ENCODE measurements at regions not wholly inside any gene's neighbourhood (a gene's known extent, or its start where the extent isn't known, plus 50 kb on each side); places are given as distances from the start of the nearest gene placed in this dataset.

DNA sequence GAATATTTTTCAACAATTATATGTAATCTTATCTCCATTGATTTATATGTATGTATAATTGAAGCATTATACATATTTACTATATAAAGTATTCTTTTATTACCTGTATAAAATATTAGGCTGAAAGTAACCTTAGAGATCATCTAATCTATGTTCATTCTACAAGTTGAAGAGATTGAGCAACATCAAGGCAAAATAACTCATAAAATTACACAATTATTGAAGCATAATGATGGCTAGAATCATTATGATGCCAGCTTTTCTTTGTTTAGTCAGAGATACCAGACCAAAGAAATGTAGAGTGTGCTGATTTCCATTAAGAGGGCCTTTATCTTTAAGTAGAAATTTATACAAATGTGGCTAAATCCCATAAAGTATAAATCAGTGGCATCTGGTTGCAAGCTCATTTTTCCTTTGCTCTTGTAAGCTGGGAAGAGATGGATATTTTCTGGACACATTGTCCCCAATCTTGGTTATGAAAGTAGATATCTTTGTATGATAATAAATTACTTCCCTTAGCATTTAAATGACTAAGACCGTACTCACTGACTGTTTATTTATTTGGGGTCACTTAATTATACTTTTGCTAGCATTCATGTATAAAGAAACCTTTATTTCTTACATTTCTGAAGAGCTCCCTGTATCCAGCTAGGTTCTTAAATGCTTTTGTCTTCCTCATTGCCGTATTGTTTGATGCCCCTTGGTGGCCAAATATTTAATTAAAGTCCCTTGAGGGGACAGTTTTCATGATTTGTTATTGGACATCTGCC lies 339.8 kb downstream of the PCDH7 start:
- H3K27me3 ChIP-seq = no peaks in the 10 kb centered on the region
- H3K9me3 ChIP-seq = no peaks in the 10 kb centered on the region
- WGBS, 2 donors = 38 to 50% methylated on average over 2 of the region's 2 CpGs
- no peaks in the 10 kb centered on the region for H3K36me3 ChIP-seq
- no peak overlapping the region for H3K27ac ChIP-seq
- TF ChIP-seq, protein P1, sequence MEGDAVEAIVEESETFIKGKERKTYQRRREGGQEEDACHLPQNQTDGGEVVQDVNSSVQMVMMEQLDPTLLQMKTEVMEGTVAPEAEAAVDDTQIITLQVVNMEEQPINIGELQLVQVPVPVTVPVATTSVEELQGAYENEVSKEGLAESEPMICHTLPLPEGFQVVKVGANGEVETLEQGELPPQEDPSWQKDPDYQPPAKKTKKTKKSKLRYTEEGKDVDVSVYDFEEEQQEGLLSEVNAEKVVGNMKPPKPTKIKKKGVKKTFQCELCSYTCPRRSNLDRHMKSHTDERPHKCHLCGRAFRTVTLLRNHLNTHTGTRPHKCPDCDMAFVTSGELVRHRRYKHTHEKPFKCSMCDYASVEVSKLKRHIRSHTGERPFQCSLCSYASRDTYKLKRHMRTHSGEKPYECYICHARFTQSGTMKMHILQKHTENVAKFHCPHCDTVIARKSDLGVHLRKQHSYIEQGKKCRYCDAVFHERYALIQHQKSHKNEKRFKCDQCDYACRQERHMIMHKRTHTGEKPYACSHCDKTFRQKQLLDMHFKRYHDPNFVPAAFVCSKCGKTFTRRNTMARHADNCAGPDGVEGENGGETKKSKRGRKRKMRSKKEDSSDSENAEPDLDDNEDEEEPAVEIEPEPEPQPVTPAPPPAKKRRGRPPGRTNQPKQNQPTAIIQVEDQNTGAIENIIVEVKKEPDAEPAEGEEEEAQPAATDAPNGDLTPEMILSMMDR (IDR thresholded peaks at IDR 0.05) = no peak
- TF ChIP-seq EP300 (IDR thresholded peaks at IDR 0.05) (no peak), POLR2A (IDR thresholded peaks at IDR 0.05) (no peak)
- DNase-seq (ENCODE audit: low spot score in 2 of 2) = no peak
- no peaks in the 10 kb centered on the region for H3K4me1 ChIP-seq
- H3K4me3 ChIP-seq = no peak overlapping the region

DNA sequence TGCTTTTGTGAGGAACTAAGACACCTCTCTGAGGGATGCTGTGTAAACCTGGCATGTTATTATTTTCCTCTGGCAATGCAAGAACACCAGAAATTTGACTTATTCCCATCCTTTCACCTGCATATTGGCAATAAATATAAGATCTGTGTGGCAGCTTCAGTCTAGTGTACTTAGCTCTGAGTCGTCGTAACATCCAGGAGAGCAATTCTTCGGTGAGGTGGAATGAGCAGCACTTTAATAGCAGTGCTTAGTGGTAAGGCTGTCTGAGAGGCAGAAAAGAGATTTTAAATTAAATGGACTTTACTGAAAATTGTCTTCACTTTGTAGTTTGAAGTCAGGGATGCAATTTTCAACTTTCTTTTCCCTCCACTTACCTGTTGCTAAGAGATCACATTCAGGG lies 344.9 kb downstream of the PCDH7 start:
- H3K4me1 ChIP-seq = no peaks in the 10 kb centered on the region
- H3K36me3 ChIP-seq = no peaks in the 10 kb centered on the region
- WGBS, 2 donors = 94 to 96% methylated on average over 3 of the region's 3 CpGs
- DNase-seq (ENCODE audit: low spot score in 2 of 2) = no peak
- no peak overlapping the region for H3K4me3 ChIP-seq
- no peak overlapping the region for H3K27ac ChIP-seq
- no peak for TF ChIP-seq EP300 (IDR thresholded peaks at IDR 0.05)
- TF ChIP-seq POLR2A (IDR thresholded peaks at IDR 0.05) = no peak
- TF ChIP-seq, protein P1 (IDR thresholded peaks at IDR 0.05) = no peak
- H3K27me3 ChIP-seq = no peaks in the 10 kb centered on the region
- no peaks in the 10 kb centered on the region for H3K9me3 ChIP-seq

DNA sequence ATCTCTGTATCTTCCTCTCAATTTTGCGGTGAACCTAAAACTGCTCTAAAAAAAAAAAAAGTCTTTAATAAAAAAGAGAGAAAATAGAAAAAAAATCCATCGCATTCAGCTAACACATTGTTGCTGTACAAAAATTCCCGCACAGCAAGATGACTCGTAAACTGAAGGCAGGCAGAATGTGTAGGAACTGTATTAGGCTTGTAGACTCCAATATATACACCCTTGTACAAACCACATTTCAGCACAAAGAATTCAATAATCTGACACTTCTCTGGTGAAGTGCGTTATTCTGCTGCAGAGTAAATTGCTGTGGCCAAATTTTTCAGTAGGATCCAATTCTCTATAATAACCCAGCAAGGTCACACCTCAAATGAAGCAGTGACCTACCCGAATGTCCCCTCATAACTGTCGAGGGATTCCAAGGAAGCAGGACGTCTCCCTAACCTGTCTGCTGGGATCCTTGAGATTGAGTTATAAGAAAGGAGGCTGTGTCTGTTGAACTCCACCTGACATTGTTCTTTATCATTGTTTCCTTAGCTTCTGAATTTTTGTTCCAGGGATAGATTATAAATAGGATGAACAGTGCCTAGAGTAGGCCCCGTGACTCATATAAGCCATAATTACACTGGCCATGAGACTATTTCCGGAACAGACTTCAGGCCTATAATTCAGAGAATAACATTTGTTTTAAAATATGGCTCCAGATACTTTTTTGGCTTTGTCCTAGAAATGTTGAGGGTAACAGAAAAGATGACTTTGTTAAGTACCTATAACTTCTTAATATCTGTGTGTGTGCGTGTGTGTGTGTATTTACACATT lies 348.3 kb downstream of the PCDH7 start:
- H3K36me3 ChIP-seq = no peaks in the 10 kb centered on the region
- TF ChIP-seq POLR2A (IDR thresholded peaks at IDR 0.05) = no peak
- TF ChIP-seq, protein P1 (IDR thresholded peaks at IDR 0.05) = no peak
- TF ChIP-seq EP300 (IDR thresholded peaks at IDR 0.05) = no peak
- no peak for DNase-seq (ENCODE audit: low spot score in 2 of 2)
- no peaks in the 10 kb centered on the region for H3K9me3 ChIP-seq
- H3K27me3 ChIP-seq = no peaks in the 10 kb centered on the region
- no peak overlapping the region for H3K4me3 ChIP-seq
- WGBS, 2 donors = 92 to 93% methylated on average over 11 of the region's 11 CpGs
- no peaks in the 10 kb centered on the region for H3K4me1 ChIP-seq
- no peak overlapping the region for H3K27ac ChIP-seq

DNA sequence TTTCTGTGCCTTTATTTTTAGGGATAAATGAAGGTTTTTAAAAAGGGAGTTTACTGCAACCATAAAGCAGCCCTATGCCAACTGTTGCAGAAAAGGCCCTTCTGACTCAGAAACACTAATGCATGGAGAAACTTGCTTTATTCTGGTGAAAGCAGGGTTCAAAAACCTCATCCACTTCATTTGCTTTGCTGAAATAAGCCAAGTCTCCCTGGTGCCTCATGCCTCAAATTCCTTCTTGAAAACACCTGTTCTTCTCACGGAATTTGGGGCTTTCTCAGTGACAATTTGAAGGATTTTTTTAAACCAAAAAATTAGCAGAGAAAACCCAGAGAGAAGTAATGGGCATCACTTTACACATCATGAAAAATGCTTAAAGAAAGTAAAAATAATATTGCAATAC lies 349.0 kb downstream of the PCDH7 start:
- Histone ChIP-seq H3K9me3 (no peaks in the 10 kb centered on the region), H3K27ac (no peak overlapping the region), H3K36me3 (no peaks in the 10 kb centered on the region), H3K4me1 (no peaks in the 10 kb centered on the region), H3K4me3 (no peak overlapping the region), H3K27me3 (no peaks in the 10 kb centered on the region)
- no peak for TF ChIP-seq POLR2A (IDR thresholded peaks at IDR 0.05)
- TF ChIP-seq EP300 (IDR thresholded peaks at IDR 0.05) = no peak
- WGBS, 2 donors = 77 to 81% methylated on average over 1 of the region's 1 CpG
- no peak for DNase-seq (ENCODE audit: low spot score in 2 of 2)

DNA sequence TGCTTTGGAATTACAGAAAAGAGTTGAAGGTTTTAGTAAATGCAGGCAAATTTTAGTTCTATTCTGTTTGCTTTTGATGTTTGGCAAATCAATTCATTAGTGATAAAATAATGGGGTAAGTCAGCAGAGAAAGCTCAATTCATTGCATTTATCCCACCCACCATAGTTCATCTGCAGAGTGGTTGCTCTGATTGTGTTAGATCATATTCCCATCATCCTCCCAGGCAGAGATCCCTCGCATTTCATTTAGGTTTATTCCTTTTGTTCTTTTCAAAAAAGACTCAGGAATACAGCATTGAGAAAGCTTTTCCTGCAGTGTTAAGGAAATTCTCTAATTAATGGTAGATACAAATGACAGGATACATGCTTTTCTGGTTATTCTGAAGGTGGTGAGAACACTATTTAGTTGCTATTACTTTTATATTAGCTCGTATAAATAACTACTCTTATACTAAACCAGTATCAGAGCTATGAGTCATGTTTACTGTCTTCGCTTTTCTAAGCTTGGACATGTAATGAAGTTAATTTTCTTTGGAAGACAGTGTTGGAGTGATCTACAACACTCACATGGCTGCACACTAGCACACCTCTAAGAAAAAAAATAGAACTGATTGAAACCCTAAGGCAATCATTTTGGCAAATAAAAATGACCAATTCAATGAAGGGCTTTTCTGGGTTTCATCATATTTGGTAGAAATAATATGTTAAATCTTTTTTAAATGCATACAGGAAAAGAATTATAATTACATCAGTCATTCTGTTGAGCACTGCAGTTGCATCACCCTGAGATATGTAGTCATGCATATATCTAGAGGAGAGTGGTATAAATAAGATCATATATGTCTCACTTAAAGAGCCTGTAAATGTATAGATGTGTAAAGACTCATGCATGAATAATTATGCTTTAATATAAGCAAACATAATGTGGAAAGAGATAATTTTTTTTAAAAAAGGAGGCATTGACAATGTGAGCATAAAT lies 351.6 kb downstream of the PCDH7 start:
- Histone ChIP-seq H3K9me3 (no peaks in the 10 kb centered on the region), H3K27me3 (no peaks in the 10 kb centered on the region), H3K36me3 (no peaks in the 10 kb centered on the region), H3K4me3 (no peak overlapping the region), H3K27ac (no peak overlapping the region), H3K4me1 (no peaks in the 10 kb centered on the region)
- DNase-seq (ENCODE audit: low spot score in 2 of 2) = no peak
- TF ChIP-seq POLR2A (IDR thresholded peaks at IDR 0.05) = no peak
- TF ChIP-seq EP300 (IDR thresholded peaks at IDR 0.05) = no peak
- TF ChIP-seq, protein P1 (IDR thresholded peaks at IDR 0.05) = no peak
- 86% methylated on average over 3 of the region's 3 CpGs for WGBS, 2 donors
